ENCODE measurements at regions not wholly inside any gene's neighbourhood (a gene's known extent, or its start where the extent isn't known, plus 50 kb on each side); places are given as distances from the start of the nearest gene placed in this dataset.

DNA sequence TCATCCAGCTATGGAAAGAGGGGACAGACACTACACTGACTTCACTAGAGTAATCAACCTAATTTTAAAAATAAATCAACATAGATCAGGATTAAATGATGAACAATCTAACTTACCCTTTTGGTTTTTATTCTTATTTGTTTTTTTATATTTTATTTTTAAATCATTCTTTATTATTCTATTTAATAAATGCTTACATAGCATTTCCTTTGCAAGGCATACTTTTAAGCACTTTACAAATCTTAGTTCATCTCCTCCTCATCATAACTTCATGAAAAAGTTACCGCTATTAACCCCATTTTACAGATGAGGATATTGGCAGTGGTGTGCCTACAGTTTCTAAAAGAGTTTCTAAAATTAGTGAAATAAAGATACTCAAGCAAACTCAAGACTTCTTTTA lies 380.6 kb downstream of the TBC1D4 start:
- ChIA-PET CTCF (ENCODE audit: partially characterized antibody) (interaction anchor here (0.8 to 1.7 kb wide), 6 partner anchors 8 to 118 kb away, joined by 3 to 6 read pairs (median 4); no protein-coding TSS in a partner anchor), POLR2A (ENCODE audit: partially characterized antibody) (no interaction called here)
- H3K9ac ChIP-seq (replicated peaks in 1 of 4; ENCODE audit: extremely low read depth in 1 of 4, low read depth in 3 of 4, low read length in 3 of 4) = no peak overlapping the region
- no peak overlapping the region for H3K56ac ChIP-seq (replicated peaks; ENCODE audit: insufficient read length, low read depth, low read length)
- H3K79me2 ChIP-seq (ENCODE audit: control insufficient read depth in 1 of 2, insufficient read depth in 2 of 2, low read length in 2 of 2) = no peaks in the 10 kb centered on the region
- H4K20me1 ChIP-seq (replicated peaks in 1 of 2; ENCODE audit: control insufficient read depth in 1 of 2, insufficient read depth in 2 of 2, low read length in 2 of 2) = no peaks in the 10 kb centered on the region
- DNase-seq (ENCODE audit: low read depth in 1 of 2, low spot score in 2 of 2) (no peak), FAIRE-seq (no peak)
- no peaks in the 10 kb centered on the region for H3K4me1 ChIP-seq (replicated peaks in 1 of 4; ENCODE audit: control insufficient read depth in 3 of 4, insufficient read depth in 4 of 4, low read length in 3 of 4)
- H3K23me2 ChIP-seq (ENCODE audit: low read depth, low read length) = no peaks in the 10 kb centered on the region; the same call in 1 of the 2 replicates
- H3K4ac ChIP-seq (replicated peaks; ENCODE audit: insufficient read length, low read depth, low read length) = no peak overlapping the region
- H3K23ac ChIP-seq (ENCODE audit: insufficient read length) = no peak overlapping the region
- no peak overlapping the region for H3K4me3 ChIP-seq (ENCODE audit: extremely low read depth in 1 of 4, insufficient read depth in 2 of 4, low read depth in 3 of 4, low read length in 4 of 4)
- TF ChIP-seq JUND (IDR thresholded peaks at IDR 0.05; ENCODE audit: low read length) (no peak), JUN (IDR thresholded peaks at IDR 0.05; ENCODE audit: low read depth, low read length) (no peak), POLR2A (IDR thresholded peaks at IDR 0.05; ENCODE audit: control extremely low read depth in 1 of 2, low read depth in 2 of 2, low read length in 2 of 2) (no peak), GABPA (IDR thresholded peaks at IDR 0.05; ENCODE audit: borderline replicate concordance, insufficient read depth, low read length) (no peak), CREB1 (IDR thresholded peaks at IDR 0.05) (no peak), SIX5 (IDR thresholded peaks at IDR 0.05; ENCODE audit: low read depth, low read length) (no peak), CTBP2 (IDR thresholded peaks at IDR 0.05; ENCODE audit: borderline replicate concordance, insufficient read depth, insufficient read length, low read length) (no peak), RAD21 (IDR thresholded peaks at IDR 0.05 in 1 of 2, conservative IDR thresholded peaks at IDR 0.05 in 1 of 2; ENCODE audit: low read depth in 2 of 2, low read length in 2 of 2) (no peak), NANOG (IDR thresholded peaks at IDR 0.05; ENCODE audit: insufficient read depth, low read depth, low read length, poor library complexity, severe bottlenecking) (no peak), CHD1 (IDR thresholded peaks at IDR 0.05; ENCODE audit: low read depth, low read length) (no peak), RFX5 (IDR thresholded peaks at IDR 0.05; ENCODE audit: borderline replicate concordance, low read depth, low read length) (no peak)
- TF ChIP-seq, protein P1, sequence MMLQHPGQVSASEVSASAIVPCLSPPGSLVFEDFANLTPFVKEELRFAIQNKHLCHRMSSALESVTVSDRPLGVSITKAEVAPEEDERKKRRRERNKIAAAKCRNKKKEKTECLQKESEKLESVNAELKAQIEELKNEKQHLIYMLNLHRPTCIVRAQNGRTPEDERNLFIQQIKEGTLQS (IDR thresholded peaks at IDR 0.05; ENCODE audit: insufficient read depth, low read depth, low read length) = no peak
- TF ChIP-seq, protein P2, sequence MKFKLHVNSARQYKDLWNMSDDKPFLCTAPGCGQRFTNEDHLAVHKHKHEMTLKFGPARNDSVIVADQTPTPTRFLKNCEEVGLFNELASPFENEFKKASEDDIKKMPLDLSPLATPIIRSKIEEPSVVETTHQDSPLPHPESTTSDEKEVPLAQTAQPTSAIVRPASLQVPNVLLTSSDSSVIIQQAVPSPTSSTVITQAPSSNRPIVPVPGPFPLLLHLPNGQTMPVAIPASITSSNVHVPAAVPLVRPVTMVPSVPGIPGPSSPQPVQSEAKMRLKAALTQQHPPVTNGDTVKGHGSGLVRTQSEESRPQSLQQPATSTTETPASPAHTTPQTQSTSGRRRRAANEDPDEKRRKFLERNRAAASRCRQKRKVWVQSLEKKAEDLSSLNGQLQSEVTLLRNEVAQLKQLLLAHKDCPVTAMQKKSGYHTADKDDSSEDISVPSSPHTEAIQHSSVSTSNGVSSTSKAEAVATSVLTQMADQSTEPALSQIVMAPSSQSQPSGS (IDR thresholded peaks at IDR 0.05; ENCODE audit: low read length) = no peak
- no peak overlapping the region for H4K5ac ChIP-seq (ENCODE audit: insufficient read length, low read depth, low read length)
- H2BK15ac ChIP-seq (ENCODE audit: low read length) = no peak overlapping the region
- H2AFZ ChIP-seq (ENCODE audit: low read length) = no peak overlapping the region
- no peaks in the 10 kb centered on the region for H3K36me3 ChIP-seq (ENCODE audit: control insufficient read depth in 2 of 4, insufficient read depth in 4 of 4, low read length in 3 of 4)
- no peaks in the 10 kb centered on the region for H3K9me3 ChIP-seq (ENCODE audit: insufficient read depth in 2 of 2, low read depth in 1 of 2, low read length in 1 of 2)
- H2BK5ac ChIP-seq (ENCODE audit: low read depth, low read length) = no peak overlapping the region
- no peak overlapping the region for H3K4me2 ChIP-seq (ENCODE audit: insufficient read depth in 1 of 2, low read depth in 2 of 2, low read length in 2 of 2)
- WGBS, 2 experiments (ENCODE audit: extremely low coverage in 1 of 2, insufficient coverage in 1 of 2, insufficient read length in 1 of 2, insufficient replicate concordance in 2 of 2, low coverage in 1 of 2, low lambda C conversion rate in 2 of 2, missing lambda C conversion rate in 1 of 2) = 100% methylated on average over 1 of the region's 1 CpG; no CpG with 5 or more reads in 1 of the 2 experiments
- H2BK12ac ChIP-seq (ENCODE audit: low read depth, low read length) = no peak overlapping the region
- no peak overlapping the region for H2BK120ac ChIP-seq (replicated peaks; ENCODE audit: low read depth, low read length)
- no peak overlapping the region for H3K14ac ChIP-seq (ENCODE audit: insufficient read length)
- H3K79me1 ChIP-seq (ENCODE audit: low read depth, low read length) = no peaks in the 10 kb centered on the region
- no peak overlapping the region for H2AK5ac ChIP-seq (ENCODE audit: low read depth, low read length)
- no peak overlapping the region for H3K27ac ChIP-seq (ENCODE audit: low read depth, low read length)
- no peak overlapping the region for H3K18ac ChIP-seq (ENCODE audit: extremely low read depth, low read length)
- no peak overlapping the region for H2BK20ac ChIP-seq (ENCODE audit: low read length)
- no peak overlapping the region for H4K91ac ChIP-seq (replicated peaks; ENCODE audit: insufficient read length, low read length)
- H4K8ac ChIP-seq (ENCODE audit: extremely low read depth, insufficient read depth, low read length) = no peak overlapping the region
- H3K27me3 ChIP-seq (replicated peaks in 1 of 4; ENCODE audit: control insufficient read depth in 3 of 4, extremely low read depth in 1 of 4, insufficient read depth in 3 of 4, low read length in 3 of 4) = no peaks in the 10 kb centered on the region
